Activated CD8-positive, alpha-beta memory T cell treated with anti-CD3 and anti-CD28 coated beads, Interleukin-2, amount 50 U/mL, for 24 hours (primary cell): ENCODE measurements at regions not wholly inside any gene's neighbourhood (a gene's known extent, or its start where the extent isn't known, plus 50 kb on each side); places are given as distances from the start of the nearest gene placed in this dataset.

Experiments used
- DNase-seq: peaks from one replicate; pipeline ENCODE4 v3.0.0-alpha.2; 2020; ENCODE audit errors: extremely low read depth

DNA sequence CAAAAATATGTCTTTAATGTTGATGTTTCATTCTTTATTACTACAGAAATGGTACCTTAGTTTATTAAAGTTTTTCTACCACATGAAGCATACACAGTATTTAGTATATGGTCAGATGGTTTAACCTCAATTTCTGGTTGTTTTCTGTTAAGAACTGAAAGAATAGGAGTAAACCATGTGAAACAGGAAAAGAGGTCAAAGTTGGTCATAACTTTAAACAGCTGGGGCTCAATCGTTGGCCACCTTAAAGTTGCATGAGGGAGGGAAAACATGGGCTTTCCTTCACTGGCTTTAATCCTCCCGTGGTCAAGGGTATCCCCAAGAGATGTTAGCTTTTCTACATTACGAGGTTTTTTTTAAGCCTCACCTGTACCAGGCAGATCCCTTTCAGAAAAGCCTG lies 483.3 kb upstream of the ADAMTS5 start:
- DNase-seq = no peak

DNA sequence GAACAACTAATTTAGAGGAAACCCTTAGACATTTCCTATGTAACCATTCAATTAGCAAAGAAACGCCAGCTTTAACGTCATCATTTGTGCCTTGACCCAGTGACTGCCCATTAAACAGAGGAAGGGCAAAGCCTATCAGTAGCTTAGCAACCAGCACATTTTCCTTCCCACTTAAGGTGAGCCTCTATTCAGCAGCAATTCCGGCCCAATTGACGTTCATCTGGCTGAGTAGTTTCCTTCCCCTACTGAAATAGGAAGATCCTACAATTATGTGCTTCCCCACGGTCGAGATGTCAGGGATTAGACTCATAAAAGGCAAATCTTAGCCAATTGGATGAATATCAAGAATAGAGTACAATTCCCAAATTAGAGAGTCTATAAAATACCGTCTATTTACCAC lies 482.1 kb upstream of the ADAMTS5 start:
- DNase-seq = no peak

DNA sequence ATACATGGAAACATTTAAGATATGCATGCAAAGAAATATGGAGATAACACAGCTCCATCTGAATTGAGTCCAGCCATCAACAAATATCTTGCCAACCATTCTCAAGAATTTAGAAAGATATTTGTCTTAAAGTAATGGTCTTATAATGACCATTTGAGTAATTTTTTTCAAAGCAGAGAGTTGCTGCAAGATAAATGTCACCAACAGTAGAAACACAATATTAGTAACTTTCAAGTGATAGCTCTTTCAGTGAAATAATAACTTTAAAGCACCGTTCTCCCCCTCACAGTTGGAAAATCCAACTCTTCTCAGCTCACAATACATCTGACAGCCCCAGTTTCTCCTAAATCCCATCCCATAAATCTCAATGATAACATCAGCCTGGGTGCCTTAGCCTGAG lies 481.0 kb upstream of the ADAMTS5 start:
- DNase-seq = no peak

DNA sequence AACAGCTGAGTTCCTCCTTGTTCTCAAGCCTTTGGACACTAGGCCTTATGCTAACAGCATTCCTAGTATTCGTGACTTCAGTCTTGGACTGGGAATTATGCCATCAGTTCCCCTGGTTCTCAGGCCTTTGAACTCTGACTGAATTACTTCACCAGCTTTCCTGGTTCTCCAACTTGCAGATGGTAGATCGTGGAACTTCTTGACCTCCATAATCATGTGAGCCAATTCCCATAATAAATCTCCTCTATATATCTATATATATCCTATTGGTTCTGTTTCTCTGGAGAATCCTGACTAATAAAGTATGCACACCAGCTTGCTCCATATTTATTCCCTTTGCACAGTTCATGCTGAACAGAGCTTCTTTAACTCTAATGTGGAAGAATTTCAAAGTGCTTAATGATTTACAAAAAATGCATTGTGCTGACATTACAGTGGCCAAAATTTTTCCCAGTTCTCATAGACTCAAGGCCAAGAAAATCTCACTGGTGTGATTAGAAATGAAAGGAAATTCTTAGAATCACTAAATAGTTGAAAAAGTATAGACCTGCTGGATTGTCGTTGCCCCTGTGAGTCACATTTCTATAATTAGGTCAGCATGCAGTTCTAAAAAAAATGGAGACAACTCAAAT lies 462.9 kb upstream of the ADAMTS5 start:
- no peak for DNase-seq

- DNase-seq = no peak
Measured at GRCh38 chr21:27426196-27426595, 459.3 kb upstream of the ADAMTS5 start.

GRCh38 chr21:27425574-27425973 lies 458.7 kb upstream of the ADAMTS5 start:
- DNase-seq = no peak

- DNase-seq = no peak
Measured at GRCh38 chr21:27425172-27425571, 458.3 kb upstream of the ADAMTS5 start.

DNA sequence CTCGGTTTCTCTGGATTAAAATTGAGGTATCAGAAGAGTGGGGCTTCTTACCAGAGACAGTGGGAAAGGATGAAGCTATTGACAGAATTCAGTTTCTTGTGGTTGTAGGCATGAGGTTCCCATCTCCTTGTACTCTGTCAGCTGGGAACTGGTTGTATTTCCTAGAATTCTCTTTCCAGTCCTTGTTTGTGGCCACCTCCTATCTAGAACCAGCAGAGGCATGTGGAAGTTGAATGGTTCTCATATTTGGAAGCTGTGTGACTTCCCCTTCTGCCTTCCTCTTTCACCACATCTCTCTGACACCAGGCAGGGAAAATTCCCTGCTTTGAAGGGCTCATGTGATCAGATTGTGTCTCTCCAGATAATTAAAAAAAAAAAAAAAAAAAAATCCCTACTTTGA lies 457.7 kb upstream of the ADAMTS5 start:
- DNase-seq = no peak

DNA sequence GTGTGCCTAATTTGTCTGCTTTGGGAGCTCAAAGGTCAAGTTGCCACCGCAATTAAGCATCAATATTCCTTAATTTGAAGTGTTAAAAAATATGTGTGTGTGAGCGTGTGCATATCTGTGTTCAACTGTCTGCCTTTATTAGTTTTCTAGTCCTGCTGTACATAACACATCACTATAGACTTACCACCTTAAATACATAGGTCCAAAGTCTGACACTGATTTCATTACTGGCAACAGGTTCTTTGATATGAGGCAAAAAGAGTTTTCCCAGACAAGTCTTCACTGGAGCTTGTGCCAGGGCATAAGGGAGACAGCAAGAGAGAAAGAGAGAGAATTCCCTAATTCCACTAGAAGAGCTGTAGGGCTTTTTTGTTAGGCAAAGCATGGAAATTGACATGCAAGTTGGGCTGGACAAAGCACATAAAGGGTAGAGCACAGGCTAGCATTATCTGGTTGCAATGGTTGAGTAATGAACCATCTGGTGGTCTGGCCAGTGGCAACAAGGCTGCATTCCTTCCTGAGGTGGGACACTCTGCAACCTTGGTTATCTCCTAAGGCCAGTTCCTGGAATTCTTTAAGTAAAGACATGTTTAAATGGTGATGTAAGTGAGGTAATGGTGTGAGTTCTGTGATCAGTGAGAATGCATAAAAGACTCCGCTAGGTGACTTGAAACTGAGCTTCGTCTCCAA lies 457.2 kb upstream of the ADAMTS5 start:
- DNase-seq = no peak

- no peak for DNase-seq
Measured at GRCh38 chr21:27423038-27423437, 456.1 kb upstream of the ADAMTS5 start.

- DNase-seq = no peak
Measured at GRCh38 chr21:27422435-27422834, 455.5 kb upstream of the ADAMTS5 start.

DNA sequence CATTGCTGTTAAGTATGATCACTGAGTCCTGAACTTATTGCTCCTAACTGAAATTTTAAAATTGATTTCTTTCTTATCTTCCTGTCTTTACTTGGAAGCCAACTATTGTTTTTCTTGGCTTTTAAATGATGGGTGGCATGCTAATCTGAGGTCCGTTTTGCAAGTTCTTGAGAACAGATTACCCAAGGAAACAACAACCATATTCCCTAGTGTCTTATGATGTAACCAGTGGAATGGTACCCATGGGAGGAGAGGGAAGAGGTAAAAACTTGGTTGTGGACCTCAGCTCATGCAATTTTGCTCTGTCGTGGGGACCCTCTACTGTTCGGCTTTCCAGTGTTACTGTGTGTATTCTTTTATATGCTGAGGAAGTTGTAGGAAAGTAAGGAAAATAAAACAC lies 454.8 kb upstream of the ADAMTS5 start:
- DNase-seq = no peak

DNA sequence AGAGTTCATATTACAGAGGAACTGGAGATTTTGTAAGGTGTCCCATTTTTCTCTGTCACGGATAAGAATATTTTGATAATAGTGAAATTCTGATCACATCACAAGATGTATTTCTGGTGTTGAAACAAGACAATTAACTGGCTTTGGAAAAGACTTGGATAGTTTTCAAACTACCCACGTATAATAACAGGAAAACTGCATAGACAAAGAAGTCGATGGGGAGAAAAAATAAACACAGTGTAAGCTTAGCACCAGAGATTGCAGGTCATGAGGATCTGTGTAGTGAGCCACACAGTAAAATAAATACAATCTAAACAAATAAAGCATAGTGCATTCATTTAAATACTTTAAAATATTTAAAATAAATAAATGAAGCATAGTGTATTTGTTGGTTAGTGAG lies 452.3 kb upstream of the ADAMTS5 start:
- no peak for DNase-seq

- no peak for DNase-seq
Measured at GRCh38 chr21:27418346-27418745, 451.5 kb upstream of the ADAMTS5 start.

GRCh38 chr21:27412530-27412929 lies 445.6 kb upstream of the ADAMTS5 start:
- DNase-seq = no peak

GRCh38 chr21:27408826-27409225 lies 441.9 kb upstream of the ADAMTS5 start:
- DNase-seq = no peak

DNA sequence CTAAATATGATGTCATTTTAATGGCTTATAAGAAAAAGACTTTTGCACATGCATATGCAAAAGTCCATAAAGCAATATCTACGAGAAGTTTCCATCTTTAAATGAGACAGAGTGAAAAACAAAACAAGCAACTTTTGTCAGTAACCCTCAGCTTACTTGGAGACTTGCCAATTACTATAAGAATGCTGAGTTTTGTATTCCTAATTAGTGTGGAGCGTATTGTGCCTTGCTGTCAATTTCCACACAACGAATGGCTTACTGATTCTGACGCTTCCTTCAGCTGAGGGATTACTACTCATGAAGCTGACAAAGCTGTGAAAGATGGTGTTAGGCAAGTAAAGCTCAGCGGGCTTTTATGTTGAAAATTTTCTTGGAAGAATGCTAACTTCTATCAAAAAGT lies 440.4 kb upstream of the ADAMTS5 start:
- DNase-seq = no peak

- DNase-seq = no peak
Measured at GRCh38 chr21:27406300-27407009, 439.6 kb upstream of the ADAMTS5 start.

DNA sequence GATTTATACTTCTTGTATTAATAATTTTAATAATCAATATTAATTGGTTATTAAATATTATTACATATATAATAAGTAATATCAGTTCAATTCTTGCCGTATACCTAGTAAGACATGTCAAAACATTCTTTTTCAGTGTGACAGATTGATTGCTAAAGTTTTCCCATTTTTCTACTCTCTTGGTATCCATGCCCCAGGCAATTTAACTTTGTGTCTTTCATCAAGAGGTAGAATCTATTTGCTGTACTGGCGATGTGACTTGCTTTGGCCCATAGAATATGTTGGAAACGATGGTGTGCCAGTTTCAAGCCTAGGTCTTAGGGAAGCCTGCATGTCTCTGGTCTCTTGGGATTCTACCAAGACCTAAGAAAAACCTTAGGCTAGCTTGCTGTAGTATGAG lies 436.1 kb upstream of the ADAMTS5 start:
- DNase-seq = no peak

GRCh38 chr21:27400045-27400444 lies 433.2 kb upstream of the ADAMTS5 start:
- DNase-seq = no peak

GRCh38 chr21:27397578-27397977 lies 430.7 kb upstream of the ADAMTS5 start:
- no peak for DNase-seq

- DNase-seq = no peak
Measured at GRCh38 chr21:27393726-27394125, 426.8 kb upstream of the ADAMTS5 start.

DNA sequence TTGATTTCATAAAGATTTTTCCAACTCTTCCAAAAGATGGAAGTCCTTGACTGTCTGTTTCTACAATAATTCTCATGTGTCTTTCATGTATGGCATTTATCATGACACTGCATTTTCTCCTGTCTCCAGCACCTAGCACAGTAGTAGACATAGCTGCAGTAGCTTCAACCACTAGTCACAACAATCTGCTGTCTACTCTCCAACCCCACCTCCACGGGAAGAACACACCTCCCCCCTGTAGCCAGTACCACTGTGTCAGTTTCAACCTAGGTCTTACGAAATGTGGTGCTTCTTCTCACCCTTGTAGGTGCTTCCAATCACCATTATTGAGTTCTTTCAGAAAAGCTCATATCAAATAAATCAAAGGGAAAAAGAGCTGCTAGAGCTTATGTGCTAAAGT lies 425.1 kb upstream of the ADAMTS5 start:
- no peak for DNase-seq
